HEK293 (cell line): ENCODE measurements at regions not wholly inside any gene's neighbourhood (a gene's known extent, or its start where the extent isn't known, plus 50 kb on each side); places are given as distances from the start of the nearest gene placed in this dataset.

ENCODE experiments used
- CTCF ChIA-PET: fragments of 350-600 bp; formaldehyde crosslinking; extraction: SDS; loops from one replicate; lab custom pipeline; 2021; ENCODE audit warnings: antibody characterized with exemption; lab: Yijun Ruan, JAX
- POLR2A ChIA-PET: fragments of 300-600 bp; formaldehyde crosslinking; extraction: SDS; loops from one replicate; lab custom pipeline; 2020; ENCODE audit warnings: antibody characterized with exemption, inconsistent platforms; lab: Yijun Ruan, JAX
- H3K27ac ChIP-seq: fragments of 200-500 bp; sonication (Bioruptor generic); 2 replicates; pipeline ENCODE4 v1.5.1; 2014; ENCODE audit warnings: low read depth, low read length, control low read depth, inconsistent platforms; ENCODE audit errors: extremely low read depth
- H3K36me3 ChIP-seq, 2 experiments: fragments of 200-500 bp in 1 of 2; sonication (Bioruptor generic) in 1 of 2; 1 replicate in 1 of 2; 2 replicates in 1 of 2; pipeline ENCODE4 v1.5.1; 2014 to 2017; ENCODE audit warnings: inconsistent platforms in 2 of 2, low read length in 2 of 2; ENCODE audit not compliant: control insufficient read depth in 2 of 2, insufficient read depth in 1 of 2
- H3K4me1 ChIP-seq: fragments of 200-500 bp; sonication (Bioruptor generic); 2 replicates; pipeline ENCODE4 v1.5.1; 2014; ENCODE audit warnings: mild to moderate bottlenecking, low read length, inconsistent platforms; ENCODE audit not compliant: control insufficient read depth, insufficient read depth
- H3K4me3 ChIP-seq: 2 replicates; pipeline ENCODE4 v1.5.1; 2011; ENCODE audit warnings: low read depth, mild to moderate bottlenecking, control low read depth, low read length, moderate library complexity
- H3K9me3 ChIP-seq: fragments of 200-500 bp; sonication (Bioruptor generic); 2 replicates; pipeline ENCODE4 v1.5.1; 2014; ENCODE audit warnings: low read depth, low read length, inconsistent platforms; ENCODE audit not compliant: control insufficient read depth, insufficient read depth
- BCL11A ChIP-seq: fragments of 450-650 bp; formaldehyde crosslinking; IDR thresholded peaks from 2 replicates; pipeline ENCODE4 v1.5.1; 2016; ENCODE audit warnings: low read depth, missing biosample characterization, missing genetic modification characterization
- HIC1 ChIP-seq: fragments of 450-650 bp; formaldehyde crosslinking; IDR thresholded peaks from 2 replicates; pipeline ENCODE4 v1.5.1; 2016; ENCODE audit warnings: missing biosample characterization, missing genetic modification characterization
- IKZF3 ChIP-seq: fragments of 450-650 bp; IDR thresholded peaks from 2 replicates; pipeline ENCODE4 v1.5.0; 2018; ENCODE audit warnings: missing biosample characterization, mild to moderate bottlenecking, missing genetic modification characterization, moderate library complexity
- INSM2 ChIP-seq: fragments of 450-650 bp; formaldehyde crosslinking; IDR thresholded peaks from 2 replicates; pipeline ENCODE4 v1.5.1; 2016; ENCODE audit warnings: missing biosample characterization, missing genetic modification characterization
- KLF17 ChIP-seq: fragments of 450-650 bp; formaldehyde crosslinking; IDR thresholded peaks from 2 replicates; pipeline ENCODE4 v1.5.1; 2016; ENCODE audit warnings: missing biosample characterization, missing genetic modification characterization
- KLF9 ChIP-seq: fragments of 450-650 bp; formaldehyde crosslinking; IDR thresholded peaks from 2 replicates; pipeline ENCODE4 v1.5.1; 2016; ENCODE audit warnings: missing biosample characterization, missing genetic modification characterization, low read depth
- PBX3 ChIP-seq: sonication (generic); formaldehyde crosslinking; IDR thresholded peaks from 2 replicates; pipeline ENCODE4 v1.8.1; 2022; ENCODE audit warnings: mild to moderate bottlenecking, moderate library complexity, missing genetic modification reagents
- PRDM1 ChIP-seq: fragments of 450-650 bp; formaldehyde crosslinking; IDR thresholded peaks from 2 replicates; pipeline ENCODE4; 2016; ENCODE audit warnings: missing biosample characterization, missing genetic modification characterization
- SCRT1 ChIP-seq: fragments of 450-650 bp; formaldehyde crosslinking; IDR thresholded peaks from 2 replicates; pipeline ENCODE4 v1.5.1; 2016; ENCODE audit warnings: missing biosample characterization, missing genetic modification characterization, borderline replicate concordance
- ZBTB17 ChIP-seq: fragments of 450-650 bp; formaldehyde crosslinking; IDR thresholded peaks from 2 replicates; pipeline ENCODE4 v1.5.1; 2016; ENCODE audit warnings: missing biosample characterization, missing genetic modification characterization
- ZNF114 ChIP-seq: fragments of 450-650 bp; formaldehyde crosslinking; IDR thresholded peaks from 2 replicates; pipeline ENCODE4 v1.5.0; 2017; ENCODE audit warnings: missing biosample characterization, missing genetic modification characterization
- ZNF138 ChIP-seq: fragments of 450-650 bp; formaldehyde crosslinking; IDR thresholded peaks from 2 replicates; pipeline ENCODE4 v1.5.1; 2016; ENCODE audit warnings: missing biosample characterization, missing genetic modification characterization, borderline replicate concordance
- ZNF146 ChIP-seq: fragments of 450-650 bp; formaldehyde crosslinking; IDR thresholded peaks from 2 replicates; pipeline ENCODE4 v1.5.1; 2016; ENCODE audit warnings: missing biosample characterization, missing genetic modification characterization
- ZNF280C ChIP-seq: fragments of 450-650 bp; formaldehyde crosslinking; IDR thresholded peaks from 2 replicates; pipeline ENCODE4 v1.5.1; 2016; ENCODE audit warnings: missing biosample characterization, missing genetic modification characterization
- ZNF324 ChIP-seq: fragments of 450-650 bp; formaldehyde crosslinking; IDR thresholded peaks from 2 replicates; pipeline ENCODE4 v1.5.1; 2016; ENCODE audit warnings: missing biosample characterization, missing genetic modification characterization
- ZNF37A ChIP-seq: fragments of 450-650 bp; IDR thresholded peaks from 2 replicates; pipeline ENCODE4 v1.5.1; 2018; ENCODE audit warnings: missing biosample characterization, missing genetic modification characterization
- ZNF394 ChIP-seq: fragments of 450-650 bp; formaldehyde crosslinking; IDR thresholded peaks from 2 replicates; pipeline ENCODE4 v1.5.1; 2016; ENCODE audit warnings: missing biosample characterization, missing genetic modification characterization, mild to moderate bottlenecking, moderate library complexity, borderline replicate concordance
- ZNF404 ChIP-seq: fragments of 450-650 bp; formaldehyde crosslinking; IDR thresholded peaks from 2 replicates; pipeline ENCODE4 v1.5.1; 2017; ENCODE audit warnings: missing biosample characterization, missing genetic modification characterization
- ZNF433 ChIP-seq: fragments of 450-650 bp; formaldehyde crosslinking; IDR thresholded peaks from 2 replicates; pipeline ENCODE4 v1.5.1; 2016; ENCODE audit warnings: missing biosample characterization, missing genetic modification characterization, low read depth
- ZNF555 ChIP-seq: fragments of 450-650 bp; formaldehyde crosslinking; conservative IDR thresholded peaks from 2 replicates; pipeline ENCODE4 v1.5.1; 2017; ENCODE audit warnings: missing biosample characterization, mild to moderate bottlenecking, missing genetic modification characterization, inconsistent platforms
- ZNF600 ChIP-seq: fragments of 450-650 bp; formaldehyde crosslinking; IDR thresholded peaks from 2 replicates; pipeline ENCODE4 v1.5.1; 2016; ENCODE audit warnings: missing biosample characterization, missing genetic modification characterization
- ZNF664 ChIP-seq: fragments of 450-650 bp; formaldehyde crosslinking; IDR thresholded peaks from 2 replicates; pipeline ENCODE4 v1.5.1; 2016; ENCODE audit warnings: missing biosample characterization, missing genetic modification characterization
- ZNF670 ChIP-seq: fragments of 450-650 bp; formaldehyde crosslinking; IDR thresholded peaks from 2 replicates; pipeline ENCODE4 v1.5.1; 2016; ENCODE audit warnings: missing biosample characterization, missing genetic modification characterization, low read depth
- ZNF837 ChIP-seq: fragments of 450-650 bp; formaldehyde crosslinking; IDR thresholded peaks from 2 replicates; pipeline ENCODE4 v1.5.1; 2016; ENCODE audit warnings: missing biosample characterization, missing genetic modification characterization
- ZSCAN16 ChIP-seq: fragments of 450-650 bp; formaldehyde crosslinking; IDR thresholded peaks from 2 replicates; pipeline ENCODE4 v1.5.1; 2016; ENCODE audit warnings: missing biosample characterization, missing genetic modification characterization

- Histone ChIP-seq H3K36me3 (no peaks in the 10 kb centered on the region), H3K4me1 (no peaks in the 10 kb centered on the region), H3K9me3 (no peaks in the 10 kb centered on the region), H3K4me3 (no peak overlapping the region), H3K27ac (no peak overlapping the region)
- TF ChIP-seq ZNF146 (tag by site-specific recombination), result no peak
- no peak for TF ChIP-seq HIC1 (tag by site-specific recombination)
- TF ChIP-seq ZNF433 (tag by site-specific recombination), result no peak
- TF ChIP-seq PRDM1 (tag by site-specific recombination), result no peak
- no peak for TF ChIP-seq ZNF555 (tag by site-specific recombination)
- no peak for TF ChIP-seq ZNF670 (tag by site-specific recombination)
- no peak for TF ChIP-seq KLF9 (tag by site-specific recombination)
- TF ChIP-seq ZNF600, result no peak
- TF ChIP-seq ZBTB17 (tag by site-specific recombination), result no peak
- TF ChIP-seq SCRT1 (tag by site-specific recombination), result no peak
- no peak for TF ChIP-seq ZNF138 (tag by site-specific recombination)
- ChIA-PET POLR2A (interaction anchor here (0.5 kb wide), 1 partner anchor 13 kb away, joined by 7 read pairs; no protein-coding TSS in a partner anchor), CTCF (interaction anchor here (0.6 kb wide), 1 partner anchor 36 kb away, joined by 4 read pairs; no protein-coding TSS in a partner anchor)
Observed at GRCh38 chr4:89660444-89661172, 176.4 kb downstream of the SNCA start.

- ChIA-PET CTCF (interaction anchor here (0.5 to 1.9 kb wide), 3 partner anchors 11 to 210 kb away, joined by 3 to 7 read pairs (median 4); no protein-coding TSS in a partner anchor), POLR2A (no interaction called here)
- Histone ChIP-seq H3K9me3 (no peaks in the 10 kb centered on the region), H3K27ac (no peak overlapping the region), H3K36me3 (no peaks in the 10 kb centered on the region), H3K4me1 (no peaks in the 10 kb centered on the region), H3K4me3 (no peak overlapping the region)
- TF ChIP-seq ZNF664 (tag by site-specific recombination), result no peak
- TF ChIP-seq PBX3 (CRISPR knock-in tag), result no peak
- no peak for TF ChIP-seq KLF17 (tag by site-specific recombination)
- TF ChIP-seq INSM2 (tag by site-specific recombination), result no peak
- no peak for TF ChIP-seq BCL11A (tag by site-specific recombination)
- TF ChIP-seq ZNF394 (tag by site-specific recombination), result no peak
- no peak for TF ChIP-seq ZNF114 (tag by site-specific recombination)
- TF ChIP-seq ZNF37A, result no peak
- TF ChIP-seq IKZF3 (tag by site-specific recombination), result no peak
- TF ChIP-seq ZNF433 (tag by site-specific recombination), result no peak
- TF ChIP-seq ZNF404 (tag by site-specific recombination), result no peak
- TF ChIP-seq ZNF280C (tag by site-specific recombination), result no peak
- TF ChIP-seq ZNF324 (tag by site-specific recombination), result no peak
- TF ChIP-seq ZSCAN16 (tag by site-specific recombination), result no peak
- no peak for TF ChIP-seq ZNF837 (tag by site-specific recombination)
Observed at GRCh38 chr4:89658701-89659024, 178.3 kb downstream of the SNCA start.
